ENCODE measurements at regions not wholly inside any gene's neighbourhood (a gene's known extent, or its start where the extent isn't known, plus 50 kb on each side); places are given as distances from the start of the nearest gene placed in this dataset.

GRCh38 chr3:144185276-144185675, 213.7 kb downstream of the DIPK2A start:
- CTCF ChIA-PET, result no interaction called here
- no peak for DNase-seq (ENCODE audit: extremely low spot score)
- TF ChIP-seq CTCF (IDR thresholded peaks at IDR 0.05; ENCODE audit: control extremely low read depth, extremely low read depth, low read depth, missing control alignments), result no peak
- POLR2A ChIA-PET, result no interaction called here

GRCh38 chr3:144187531-144188210, 216.0 kb downstream of the DIPK2A start:
- DNase-seq (ENCODE audit: extremely low spot score), result no peak
- TF ChIP-seq CTCF (IDR thresholded peaks at IDR 0.05; ENCODE audit: control extremely low read depth, extremely low read depth, low read depth, missing control alignments), result no peak
- POLR2A ChIA-PET, result no interaction called here
- CTCF ChIA-PET, result no interaction called here

- ChIA-PET CTCF (no interaction called here), POLR2A (no interaction called here)
- DNase-seq (ENCODE audit: extremely low spot score), result no peak
- TF ChIP-seq CTCF (IDR thresholded peaks at IDR 0.05; ENCODE audit: control extremely low read depth, extremely low read depth, low read depth, missing control alignments), result no peak
Measured at GRCh38 chr3:144189044-144189443, 217.4 kb downstream of the DIPK2A start.

- TF ChIP-seq CTCF (IDR thresholded peaks at IDR 0.05; ENCODE audit: control extremely low read depth, extremely low read depth, low read depth, missing control alignments), result no peak
- no peak for DNase-seq (ENCODE audit: extremely low spot score)
- ChIA-PET POLR2A (no interaction called here), CTCF (interaction anchor here (1.3 to 1.5 kb wide), 2 partner anchors 11 to 19 kb away, joined by 3 to 4 read pairs; no protein-coding TSS in a partner anchor)
Measured at GRCh38 chr3:144197116-144197515, 225.5 kb downstream of the DIPK2A start.

GRCh38 chr3:144197582-144197981, 226.0 kb downstream of the DIPK2A start:
- POLR2A ChIA-PET, result no interaction called here
- DNase-seq (ENCODE audit: extremely low spot score), result no peak
- no peak for TF ChIP-seq CTCF (IDR thresholded peaks at IDR 0.05; ENCODE audit: control extremely low read depth, extremely low read depth, low read depth, missing control alignments)
- CTCF ChIA-PET, result interaction anchor here (1.3 to 1.5 kb wide), 2 partner anchors 11 to 18 kb away, joined by 3 to 4 read pairs; no protein-coding TSS in a partner anchor

- TF ChIP-seq CTCF (IDR thresholded peaks at IDR 0.05; ENCODE audit: control extremely low read depth, extremely low read depth, low read depth, missing control alignments), result no peak
- CTCF ChIA-PET, result interaction anchor here (1.0 to 1.2 kb wide), 3 partner anchors 23 to 214 kb away, joined by 3 to 4 read pairs (median 4); no protein-coding TSS in a partner anchor
- no peak for DNase-seq (ENCODE audit: extremely low spot score)
- POLR2A ChIA-PET, result no interaction called here
Measured at GRCh38 chr3:144200004-144200403, 228.4 kb downstream of the DIPK2A start.

Measured in GM10248 (cell line).